Central memory CD4-positive, alpha-beta T cell (primary cell): ENCODE measurements at regions not wholly inside any gene's neighbourhood (a gene's known extent, or its start where the extent isn't known, plus 50 kb on each side); places are given as distances from the start of the nearest gene placed in this dataset.
"Not testable (repeated sequence)": the region's sequence is repeated elsewhere in the genome, so short reads cannot be mapped to it uniquely, and the experiment has no call there.

Source experiments
- DNase-seq: peaks from one replicate; pipeline ENCODE4 v3.0.0; 2022

DNA sequence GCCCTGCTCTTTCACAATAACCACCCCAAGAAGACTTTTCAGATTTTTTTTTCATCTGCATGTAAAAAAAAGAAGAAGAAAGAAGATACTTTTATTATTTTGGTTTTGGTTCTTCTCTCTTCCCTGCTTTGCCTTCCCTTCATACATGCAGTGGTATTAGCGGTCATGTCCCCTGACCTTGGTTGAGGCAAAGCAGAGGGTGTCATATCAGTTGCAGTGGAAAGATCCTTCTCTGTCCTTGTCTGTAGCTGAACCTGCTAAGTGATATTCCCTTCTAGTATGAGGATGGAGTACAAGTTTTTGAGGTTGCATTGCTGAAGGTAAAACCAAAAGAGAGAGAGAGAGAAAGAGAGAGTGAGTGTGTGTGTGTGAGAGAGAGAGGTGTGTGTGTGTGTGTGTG lies 345.7 kb downstream of the UTRN start:
- DNase-seq: no peak

DNA sequence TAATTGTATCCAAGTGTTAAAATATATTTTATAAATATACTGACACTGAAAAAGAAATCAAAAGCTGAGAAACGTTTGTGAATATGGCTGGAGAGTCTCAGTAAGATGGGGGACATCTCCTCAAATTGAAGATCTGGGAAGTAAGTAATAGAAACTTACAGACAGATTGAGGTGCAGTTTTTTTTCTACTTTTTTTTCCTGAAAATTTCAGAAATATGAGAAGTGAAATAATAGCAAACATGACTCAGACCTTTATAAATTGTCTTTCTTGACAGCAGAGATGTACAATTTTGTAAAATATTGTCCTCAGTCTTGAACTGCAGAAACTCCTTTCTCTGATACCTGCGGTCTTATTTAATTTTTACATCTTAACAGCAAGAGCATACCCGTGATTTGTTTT lies 347.1 kb downstream of the UTRN start:
- DNase-seq: no peak

DNA sequence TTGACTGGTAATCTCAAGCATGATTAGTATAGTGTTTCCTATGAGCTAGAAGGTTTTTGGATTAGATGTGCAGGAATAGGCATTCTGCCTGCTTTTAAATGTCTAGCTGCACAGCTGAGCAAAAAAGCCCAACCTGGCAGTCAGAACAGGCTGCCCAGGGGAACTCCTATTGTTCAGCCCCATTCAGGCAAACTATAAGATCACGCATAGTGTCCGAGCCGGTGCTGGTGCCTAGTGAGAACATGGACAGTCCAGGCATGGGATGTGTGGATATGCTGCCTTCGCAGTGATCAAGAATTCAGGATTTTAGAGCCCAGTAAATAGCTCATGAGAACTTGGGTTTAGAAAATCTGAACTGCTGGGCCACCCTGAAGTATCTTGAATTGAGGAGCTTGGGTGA lies 348.8 kb downstream of the UTRN start:
- no peak for DNase-seq

DNA sequence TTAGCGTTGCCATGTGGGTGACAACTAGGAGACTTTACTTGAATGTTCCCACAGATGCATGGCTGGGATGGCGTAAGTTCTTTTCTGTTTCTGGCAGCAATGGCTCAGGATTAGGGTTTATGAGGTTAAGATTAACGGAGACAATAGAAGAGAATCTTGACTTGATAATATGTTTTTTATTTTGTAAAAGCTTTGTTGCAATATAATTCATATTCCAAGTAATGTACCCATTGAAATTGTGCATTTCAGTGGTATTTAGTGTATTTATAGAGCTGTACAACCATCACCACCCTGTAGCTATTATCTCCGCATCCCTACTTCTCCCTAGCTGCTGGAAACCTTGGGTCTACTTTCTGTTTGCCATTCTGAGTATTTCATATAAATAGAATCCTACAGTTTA lies 349.2 kb downstream of the UTRN start:
- DNase-seq: no peak

GRCh38 chr6:144635051-144635450 lies 349.9 kb downstream of the UTRN start:
- no peak for DNase-seq

DNA sequence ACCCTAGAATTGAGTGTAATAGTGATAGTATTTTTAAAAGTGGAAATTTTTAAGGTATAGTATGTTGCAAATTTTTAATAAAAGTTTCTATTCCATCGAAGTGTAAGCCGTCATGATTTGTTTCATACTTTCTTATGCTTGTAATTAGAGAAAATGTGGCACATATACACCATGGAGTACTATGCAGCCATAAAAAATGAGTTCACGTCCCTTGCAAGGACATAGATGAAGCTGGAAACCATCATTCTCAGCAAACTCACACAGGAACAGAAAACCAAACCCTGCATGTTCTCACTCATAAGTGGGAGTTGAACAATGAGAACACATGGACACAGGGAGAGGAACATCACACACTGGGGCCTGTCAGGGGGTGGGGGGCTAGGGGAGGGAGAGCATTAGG lies 350.9 kb downstream of the UTRN start:
- not testable (repeated sequence) for DNase-seq

GRCh38 chr6:144637541-144637940 lies 352.4 kb downstream of the UTRN start:
- DNase-seq: no peak

GRCh38 chr6:144639654-144640053 lies 354.5 kb downstream of the UTRN start:
- no peak for DNase-seq

DNA sequence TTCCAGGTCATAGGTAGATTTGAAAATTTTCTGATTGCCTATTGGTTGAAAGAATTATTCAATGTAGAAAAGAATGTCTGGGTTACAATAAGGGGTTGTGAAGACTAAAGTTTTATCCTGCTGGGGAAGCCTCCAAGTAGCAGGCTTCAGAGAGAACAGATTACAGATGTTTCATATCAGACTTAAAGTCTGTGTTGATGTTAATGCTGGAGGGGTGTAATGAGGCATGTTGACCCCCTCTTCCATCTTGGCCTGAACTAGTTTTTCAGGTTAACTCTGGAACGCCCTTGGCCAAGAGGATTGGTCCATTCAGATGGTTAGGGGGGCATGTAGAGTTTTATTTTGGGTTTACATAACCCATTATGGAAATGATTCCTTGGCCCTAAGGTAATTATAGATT lies 356.2 kb downstream of the UTRN start:
- DNase-seq: no peak

DNA sequence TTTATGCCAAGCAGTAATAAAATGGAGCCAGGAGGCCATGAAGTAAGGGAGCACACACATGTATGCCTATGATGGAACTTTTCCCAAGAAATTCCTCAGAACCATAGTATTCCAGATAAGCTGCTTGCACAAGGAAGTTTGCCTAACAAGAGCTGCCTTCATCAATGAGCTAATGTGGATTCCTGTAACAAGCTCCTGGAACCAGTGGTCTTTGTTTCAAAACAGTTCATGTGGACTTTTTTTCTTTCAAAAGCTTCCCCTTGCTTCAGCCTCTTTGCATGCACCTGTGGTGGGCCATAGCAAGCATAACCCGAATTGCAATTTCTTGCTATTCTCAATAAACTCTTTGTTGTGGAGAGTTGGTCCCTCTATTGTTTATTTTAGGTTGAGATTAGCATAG lies 359.6 kb downstream of the UTRN start:
- DNase-seq: no peak

DNA sequence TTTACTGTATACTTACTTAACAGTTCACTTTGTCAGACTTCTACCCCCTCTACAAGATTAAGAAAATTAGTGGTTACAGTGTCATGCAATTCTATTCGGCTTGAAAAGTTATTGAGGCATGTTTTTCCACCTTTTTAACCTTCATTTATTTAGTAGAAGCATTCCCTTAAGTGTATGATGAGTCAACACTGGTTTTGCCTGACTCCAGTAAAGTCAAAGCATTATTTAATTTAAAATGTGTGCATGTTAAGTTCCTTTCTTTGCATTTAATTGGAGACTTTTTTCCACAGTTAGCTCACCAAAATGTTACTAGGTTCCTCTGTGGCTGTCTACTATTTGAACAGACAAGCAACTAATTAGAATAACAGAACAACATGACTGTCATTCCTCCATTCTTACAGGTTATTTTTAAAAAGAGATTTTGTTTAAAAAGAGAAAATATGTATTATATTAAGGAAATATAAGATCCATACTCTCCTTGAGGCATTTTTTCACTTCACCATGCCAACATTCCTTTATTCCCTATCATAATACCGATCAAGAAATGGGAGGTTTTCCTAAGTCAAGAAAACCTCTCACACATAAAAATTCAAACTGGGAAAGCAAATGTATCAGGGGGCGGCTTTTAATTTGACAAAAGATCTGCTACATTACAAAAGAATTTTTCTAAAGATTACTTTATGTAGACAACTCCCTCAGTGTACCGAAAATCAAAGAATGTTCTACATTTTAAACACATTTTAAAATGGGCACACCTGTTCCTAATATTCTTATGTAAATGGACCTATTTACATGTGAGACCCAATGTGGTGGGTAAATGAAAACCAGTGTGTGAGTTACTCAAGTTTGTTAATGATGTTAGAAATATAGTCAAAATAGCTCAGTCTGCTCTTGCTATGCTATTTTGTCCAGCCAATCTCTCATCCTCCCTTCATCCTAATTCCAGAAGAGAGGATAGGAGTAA lies 361.2 kb downstream of the UTRN start:
- no peak for DNase-seq

GRCh38 chr6:144647406-144647964 lies 362.4 kb downstream of the UTRN start:
- DNase-seq: no peak

DNA sequence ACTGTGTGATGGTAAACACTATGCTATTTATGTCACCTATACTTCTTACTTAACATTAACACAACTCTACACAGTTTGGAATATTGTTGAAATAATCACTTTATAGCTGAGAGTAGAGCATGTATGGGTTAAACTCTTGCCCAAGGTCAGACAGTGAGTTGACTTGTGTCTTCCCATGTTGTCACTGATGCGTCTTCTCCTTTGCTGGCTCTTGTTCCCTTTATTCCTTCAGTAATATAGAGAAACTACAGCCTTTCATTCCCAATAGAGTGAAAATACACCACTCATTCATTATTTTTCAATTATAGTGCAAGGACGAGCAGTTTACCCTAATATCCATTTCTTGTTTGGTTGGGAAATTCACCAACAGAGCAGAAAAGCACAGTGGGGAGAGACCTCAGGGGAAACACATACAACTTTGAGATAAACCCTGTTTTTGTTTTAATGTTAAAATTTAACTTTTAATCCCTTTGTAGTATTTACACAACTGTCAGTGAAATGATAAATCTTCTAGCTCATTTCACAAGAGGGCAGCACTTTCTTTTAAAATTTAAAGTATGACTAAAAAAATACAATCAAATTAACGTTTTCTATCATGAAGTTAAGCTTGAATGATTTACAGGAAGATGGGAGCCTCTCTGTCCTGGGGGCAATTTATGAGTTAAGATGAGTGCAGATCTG lies 363.0 kb downstream of the UTRN start:
- no peak for DNase-seq

DNA sequence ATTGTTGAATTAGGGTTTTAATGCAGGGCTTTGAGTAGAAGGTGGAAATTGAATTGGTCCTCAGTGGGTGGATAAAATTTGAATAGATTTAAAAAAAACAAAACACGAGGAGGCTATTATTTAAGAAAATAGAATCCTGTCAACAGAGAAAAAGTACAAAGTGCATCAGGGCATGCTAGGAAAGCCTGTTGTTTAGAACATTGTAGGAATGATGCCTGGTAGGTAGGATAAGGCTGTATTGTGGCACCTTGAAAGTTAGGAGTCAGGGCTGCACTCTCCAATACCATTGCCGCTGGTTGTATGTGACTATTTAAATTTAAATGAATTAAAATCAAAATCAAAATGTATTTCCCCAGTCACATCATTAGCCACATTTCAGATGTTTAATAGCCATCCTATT lies 363.9 kb downstream of the UTRN start:
- no peak for DNase-seq

- no peak for DNase-seq
These were observed 366.1 kb downstream of the UTRN start for GRCh38 chr6:144651234-144651633.

GRCh38 chr6:144652292-144652891 lies 367.3 kb downstream of the UTRN start:
- no peak for DNase-seq

DNA sequence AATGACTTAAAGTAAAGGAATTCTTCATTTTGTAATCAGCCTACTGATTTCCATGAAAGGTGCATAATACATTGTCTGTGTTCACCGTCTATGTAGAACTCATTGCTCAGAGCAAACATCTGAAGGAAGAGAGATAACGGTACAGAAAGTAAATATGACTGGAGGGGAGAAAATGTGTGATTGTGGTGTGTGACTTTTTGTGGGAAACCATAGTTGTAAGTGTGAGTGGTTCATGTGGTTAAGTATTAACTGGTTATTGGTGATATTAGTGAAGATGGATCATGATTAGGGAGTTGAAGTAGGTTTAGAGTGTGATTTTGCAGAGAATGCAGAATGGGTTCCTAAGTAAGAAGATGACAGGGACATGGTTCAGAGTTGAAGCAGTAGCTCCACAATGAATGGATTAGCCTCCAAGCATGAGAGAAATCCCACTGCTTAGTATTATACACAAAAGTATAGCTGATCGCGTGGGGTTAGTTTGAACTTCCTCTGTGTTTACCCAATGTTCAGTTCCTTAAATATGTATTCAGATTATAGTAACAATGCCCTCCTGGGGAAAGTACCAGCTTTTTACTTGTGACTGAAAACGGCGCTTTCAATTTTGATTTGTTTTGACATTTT lies 368.9 kb downstream of the UTRN start:
- peak; percentile 12 for DNase-seq

DNA sequence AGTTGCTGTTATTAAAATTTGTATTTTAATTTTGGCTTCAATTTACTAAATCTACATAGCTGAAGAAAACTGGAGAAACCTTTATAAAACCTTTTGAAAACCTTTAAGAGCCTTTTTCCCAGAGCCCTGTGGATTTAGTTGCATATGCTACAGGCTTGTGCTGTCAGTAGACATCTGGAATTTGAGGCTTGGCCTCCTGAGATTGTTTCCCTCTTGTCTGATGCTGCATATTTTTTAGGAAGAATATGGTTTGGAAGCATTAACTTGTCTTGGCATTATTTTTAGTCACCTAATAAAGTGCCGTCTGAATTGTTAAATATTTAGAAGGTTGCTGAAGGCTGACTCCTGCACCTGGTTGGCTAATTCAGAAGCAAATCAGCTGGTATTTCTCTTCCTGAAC lies 369.4 kb downstream of the UTRN start:
- no peak for DNase-seq

DNA sequence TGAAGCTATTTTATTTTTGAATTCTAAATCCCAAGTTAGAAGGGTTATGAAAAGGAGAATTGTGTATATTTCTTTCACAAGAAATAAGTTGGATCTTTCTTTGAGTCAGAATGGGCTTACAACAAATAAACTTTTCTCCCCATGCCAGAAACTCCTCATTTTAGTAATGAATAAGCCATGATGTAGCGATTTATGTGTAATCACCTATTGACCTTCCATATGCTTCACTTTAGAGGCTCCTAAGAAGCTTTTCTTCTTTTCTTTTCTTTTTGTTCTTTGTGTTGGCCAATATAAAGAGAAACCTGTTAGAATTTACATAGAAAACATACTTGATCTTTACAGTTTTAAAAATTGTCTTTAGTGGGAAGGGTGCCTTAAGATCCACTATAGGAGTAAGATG lies 370.2 kb downstream of the UTRN start:
- no peak for DNase-seq

GRCh38 chr6:144657691-144658090 lies 372.6 kb downstream of the UTRN start:
- DNase-seq: no peak

- peak; percentile 12 for DNase-seq
These were observed 374.4 kb downstream of the UTRN start for GRCh38 chr6:144659202-144660182.
